GM19463 (cell line): ENCODE measurements at regions not wholly inside any gene's neighbourhood (a gene's known extent, or its start where the extent isn't known, plus 50 kb on each side); places are given as distances from the start of the nearest gene placed in this dataset.
"Not testable (repeated sequence)": the region's sequence is repeated elsewhere in the genome, so short reads cannot be mapped to it uniquely, and the experiment has no call there.

Source experiments
- ATAC-seq: cut with Tn5 transposase; IDR thresholded peaks from one replicate; pipeline ENCODE4 v1.9.1; 2021; ENCODE audit warnings: mild to moderate bottlenecking, moderate library complexity; ENCODE audit not compliant: unreplicated experiment

GRCh38 chr15:92753591-92753990 is 98.0 kb upstream of the FAM174B start:
- ATAC-seq: no peak

GRCh38 chr15:92763459-92763858 is 107.9 kb upstream of the FAM174B start:
- ATAC-seq: no peak

GRCh38 chr15:92768131-92768530 is 112.6 kb upstream of the FAM174B start:
- ATAC-seq: not testable (repeated sequence)

GRCh38 chr15:92770641-92771040 is 115.1 kb upstream of the FAM174B start:
- no peak for ATAC-seq

DNA sequence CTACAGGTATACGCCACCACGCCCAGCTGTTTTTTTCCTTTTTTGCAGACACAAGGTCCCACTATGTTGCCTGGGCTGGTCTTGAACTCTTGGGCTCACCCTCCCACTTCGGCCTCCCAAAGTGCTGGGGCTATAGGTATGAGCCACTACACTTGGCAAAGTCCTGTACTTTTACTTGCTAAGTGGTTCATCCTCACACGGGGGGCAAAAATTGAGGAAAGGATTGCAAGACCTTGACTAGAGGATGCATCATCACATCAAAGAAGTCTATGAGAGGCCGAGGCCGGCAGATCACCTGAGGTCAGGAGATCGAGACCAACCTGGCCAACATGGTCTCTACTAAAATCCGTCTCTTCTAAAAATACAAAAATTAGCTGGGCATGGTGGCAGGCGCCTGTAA is 116.5 kb upstream of the FAM174B start:
- no peak for ATAC-seq

DNA sequence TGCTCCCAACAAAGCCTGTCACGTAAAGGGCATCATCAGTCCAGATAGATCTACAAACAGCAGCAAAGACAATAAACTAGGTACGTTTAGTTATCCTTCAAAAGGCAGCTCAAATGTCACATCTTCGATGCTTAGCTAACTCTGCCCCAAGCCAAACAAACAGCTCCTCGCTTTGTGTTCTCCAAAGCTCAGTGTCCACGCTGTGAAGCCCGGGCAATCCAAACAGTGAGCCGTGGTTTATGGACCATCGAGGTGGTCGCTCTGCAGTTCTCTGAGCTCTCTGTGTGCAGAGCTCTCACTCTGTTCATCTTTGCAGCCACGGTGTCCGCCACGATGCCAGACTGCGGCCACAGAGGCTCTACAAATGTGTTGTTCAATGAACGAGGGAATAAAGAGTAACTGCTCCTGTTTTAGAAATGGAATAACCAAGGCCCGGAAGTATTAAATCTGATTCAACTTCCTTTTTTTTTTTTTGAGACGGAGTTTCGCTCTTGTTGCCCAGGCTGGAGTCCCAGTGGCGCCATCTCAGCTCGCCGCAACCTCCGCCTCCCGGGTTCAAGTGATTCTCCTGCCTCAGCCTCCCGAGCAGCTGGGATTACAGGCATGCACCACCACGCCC is 117.2 kb upstream of the FAM174B start:
- no peak for ATAC-seq

- ATAC-seq: no peak
These were observed 117.8 kb upstream of the FAM174B start for GRCh38 chr15:92773340-92773739.

DNA sequence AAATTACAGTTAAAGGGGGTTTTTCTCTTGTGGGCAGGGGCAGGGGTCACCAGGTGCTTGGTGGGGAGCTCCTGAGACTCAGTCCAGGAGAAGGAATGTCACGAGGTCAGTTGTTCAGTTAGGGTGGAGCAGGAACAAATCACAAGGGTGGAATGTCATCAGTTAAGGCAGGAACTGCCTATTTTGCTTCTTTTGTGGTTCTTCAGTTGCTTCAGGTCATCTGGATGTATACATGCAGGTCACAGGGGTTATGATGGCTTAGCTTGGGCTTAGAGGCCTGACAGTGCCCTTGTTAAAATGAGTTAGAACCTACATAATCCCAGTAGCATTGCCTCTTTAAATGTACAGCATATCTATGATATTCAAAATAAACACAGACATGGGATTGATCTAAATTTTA is 120.2 kb upstream of the CHD2 start:
- ATAC-seq: no peak

DNA sequence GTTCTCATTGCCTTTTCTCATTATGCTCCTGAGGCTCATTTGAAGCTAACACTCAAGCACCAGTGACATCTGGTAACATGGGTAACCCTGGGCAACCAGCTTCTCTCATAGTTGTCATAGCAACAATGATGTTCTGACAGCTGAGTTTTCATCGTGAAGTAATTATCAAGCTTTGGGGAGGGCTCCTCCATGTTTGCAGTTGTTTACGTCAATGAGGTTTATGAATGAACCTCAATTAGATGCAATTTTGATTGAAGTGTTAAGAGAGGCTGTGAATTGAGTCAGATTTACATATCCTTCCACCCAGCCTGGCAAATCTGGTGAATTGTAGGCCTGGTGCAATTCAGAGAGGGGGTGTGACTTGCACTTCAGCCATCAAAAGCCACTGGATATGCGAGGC is 119.3 kb upstream of the CHD2 start:
- ATAC-seq: no peak

DNA sequence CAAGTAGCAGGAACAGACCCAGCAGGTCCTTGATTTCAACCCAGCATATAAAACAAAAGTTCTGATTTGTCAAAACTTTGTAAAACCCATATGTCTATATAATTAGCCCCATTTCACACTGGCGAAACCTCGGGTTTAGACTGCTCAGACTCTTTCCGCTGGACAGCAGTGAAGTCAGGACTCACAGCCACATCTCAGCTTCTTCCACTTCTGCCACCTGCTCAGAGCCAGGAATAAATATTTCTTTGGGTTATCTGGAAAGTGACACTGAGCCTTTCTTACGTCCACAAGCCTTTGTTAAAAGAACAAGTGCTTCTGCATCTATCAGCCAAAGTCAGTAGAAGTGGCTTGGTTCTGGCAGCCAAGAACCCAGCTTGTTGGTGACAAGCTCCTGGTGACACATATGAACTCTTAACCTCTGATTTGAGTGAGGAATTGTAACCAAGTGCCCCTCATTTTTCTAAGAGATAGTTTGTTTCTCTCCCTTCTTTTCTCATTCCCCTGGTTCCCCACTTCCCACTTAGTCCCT is 118.1 kb upstream of the CHD2 start:
- no peak for ATAC-seq

GRCh38 chr15:92787116-92787515 is 113.0 kb upstream of the CHD2 start:
- ATAC-seq: no peak

DNA sequence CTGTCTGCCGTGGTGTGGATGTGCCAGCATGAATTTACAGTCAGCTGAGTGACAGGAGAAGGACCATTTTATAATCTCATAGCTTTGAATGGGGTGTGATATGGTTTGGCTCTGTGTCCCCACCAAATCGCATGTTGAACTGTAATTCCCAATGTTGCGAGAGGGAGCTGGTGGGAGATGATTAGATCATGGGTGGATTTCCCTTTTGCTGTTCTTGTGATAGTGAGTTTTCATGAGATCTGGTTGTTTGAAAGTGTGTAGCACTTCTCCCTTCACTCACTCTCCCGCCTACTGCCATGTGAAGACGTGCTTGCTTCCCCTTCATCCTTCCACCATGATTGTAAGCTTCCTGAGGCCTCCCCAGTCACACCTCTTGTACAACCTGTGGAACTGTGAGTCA is 111.9 kb upstream of the CHD2 start:
- ATAC-seq: no peak

DNA sequence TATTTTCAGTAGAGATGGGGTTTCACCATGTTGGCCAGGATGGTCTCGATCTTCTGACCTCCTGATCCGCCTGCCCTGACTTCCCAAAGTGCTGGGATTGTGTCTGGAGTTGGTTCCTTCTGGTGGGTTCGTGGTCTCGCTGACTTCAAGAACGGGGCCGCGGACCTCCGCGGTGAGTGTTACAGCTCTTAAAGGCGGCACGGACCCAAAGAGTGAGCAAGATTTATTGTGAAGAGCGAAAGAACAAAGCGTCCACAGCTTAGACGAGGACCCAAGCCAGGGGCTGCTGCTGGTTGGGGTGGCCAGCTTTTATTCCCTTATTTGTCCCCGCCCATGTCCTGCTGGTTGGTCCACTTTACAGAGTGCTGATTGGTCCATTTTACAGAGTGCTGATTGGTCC is 111.3 kb upstream of the CHD2 start:
- ATAC-seq: not testable (repeated sequence)

GRCh38 chr15:92796161-92796611 is 103.9 kb upstream of the CHD2 start:
- ATAC-seq: no peak

DNA sequence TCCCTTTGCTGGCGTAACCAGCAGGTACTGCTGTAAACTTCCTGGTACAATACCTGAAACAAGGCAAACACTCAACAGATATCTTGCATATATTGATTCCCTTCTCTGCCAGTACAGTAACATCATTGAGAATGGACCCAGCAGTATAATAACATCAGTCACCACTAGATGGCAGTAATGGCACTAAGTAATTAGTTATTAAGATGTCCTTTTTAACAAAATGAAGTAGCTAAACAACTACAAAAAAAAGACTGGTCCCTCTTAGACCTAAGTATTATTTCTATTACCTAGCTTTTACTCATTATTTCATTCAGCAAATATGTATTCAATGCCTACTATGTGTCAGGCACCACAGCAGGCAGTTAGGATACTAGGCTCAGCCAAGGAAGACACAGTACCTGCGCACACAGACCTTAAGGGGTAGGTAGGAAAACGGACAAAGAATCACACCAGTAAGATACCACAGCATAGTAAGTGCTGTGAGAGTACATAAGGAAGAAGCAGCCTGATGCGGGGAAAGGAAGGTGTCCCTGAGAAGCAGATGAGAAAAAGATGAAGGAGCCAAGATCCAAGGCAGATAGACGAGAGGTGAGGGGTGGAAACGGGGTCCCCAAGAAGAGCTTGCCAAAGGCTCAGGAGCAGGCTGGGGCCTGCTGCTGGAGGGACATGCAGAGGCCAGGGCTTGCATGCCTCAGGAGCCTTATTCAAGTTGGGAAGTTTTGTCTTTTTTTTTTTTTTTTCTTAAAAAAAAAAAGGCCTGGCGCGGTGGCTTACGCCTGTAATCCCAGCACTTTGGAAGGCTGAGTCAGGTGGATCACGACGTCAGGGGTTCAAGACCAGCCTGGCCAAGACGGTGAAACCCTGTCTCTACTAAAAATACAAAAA is 102.7 kb upstream of the CHD2 start:
- ATAC-seq: peak; percentile 79

GRCh38 chr15:92800013-92800412 is 100.1 kb upstream of the CHD2 start:
- no peak for ATAC-seq

DNA sequence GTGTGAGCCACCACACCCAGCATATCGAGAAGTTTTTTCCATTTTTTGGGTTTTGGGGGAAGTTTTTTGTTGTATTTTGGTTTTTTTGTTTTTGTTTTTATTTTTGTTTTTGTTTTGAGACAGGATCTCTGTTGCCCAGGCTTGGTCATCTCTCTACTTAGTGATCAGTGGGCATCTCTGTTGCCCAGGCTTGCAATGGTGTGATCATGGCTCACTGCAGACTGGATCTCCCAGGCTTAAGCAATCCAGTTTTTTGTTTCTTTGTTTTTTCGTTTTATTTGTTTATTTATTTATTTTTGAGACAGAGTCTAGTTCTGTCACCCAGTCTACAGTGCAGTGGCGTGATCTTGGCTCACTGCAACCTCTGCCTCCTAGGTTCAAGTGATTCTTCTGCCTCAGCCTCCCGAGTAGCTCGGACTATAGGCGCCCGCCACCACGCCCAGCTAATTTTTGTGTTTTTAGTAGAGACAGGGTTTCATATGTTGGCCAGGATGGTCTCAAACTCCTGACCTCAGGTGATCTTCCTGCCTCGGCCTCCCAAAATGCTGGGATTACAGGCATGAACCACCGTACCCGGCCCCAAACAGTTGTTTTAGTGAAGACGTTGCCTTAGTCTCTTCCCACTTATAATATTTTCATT is 99.6 kb upstream of the CHD2 start:
- ATAC-seq: not testable (repeated sequence)

GRCh38 chr15:92801056-92801773 is 98.9 kb upstream of the CHD2 start:
- ATAC-seq: not testable (repeated sequence)

GRCh38 chr15:92801774-92802464 is 98.2 kb upstream of the CHD2 start:
- ATAC-seq: no peak

DNA sequence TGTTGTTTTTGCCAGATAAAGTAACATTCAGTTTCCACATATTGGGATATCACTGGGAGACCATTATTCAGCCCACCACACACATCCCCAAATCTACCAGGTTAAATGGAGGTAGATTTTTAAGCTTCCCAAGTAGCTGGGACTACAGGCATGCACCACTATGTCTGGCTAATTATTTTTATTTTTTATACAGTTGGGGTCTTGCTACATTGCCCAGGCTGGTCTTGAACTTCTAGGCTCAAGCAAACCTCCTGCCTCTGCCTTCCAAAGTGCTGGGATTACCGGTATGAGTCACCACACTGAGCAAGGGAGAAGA is 96.6 kb upstream of the CHD2 start:
- ATAC-seq: no peak
